Uterus (tissue), 2 donors: ENCODE measurements at regions not wholly inside any gene's neighbourhood (a gene's known extent, or its start where the extent isn't known, plus 50 kb on each side); places are given as distances from the start of the nearest gene placed in this dataset.

Experiments
- CTCF ChIP-seq, 4 experiments: fragments of 200-600 bp in 2 of 4; fragments of 450-650 bp in 2 of 4; sonication (generic) in 2 of 4; IDR thresholded peaks; one replicate each; pipeline ENCODE4 v1.5.1; 2016 to 2019; ENCODE audit warnings: antibody characterized with exemption in 4 of 4, mild to moderate bottlenecking in 2 of 4, moderate library complexity in 1 of 4
- POLR2A ChIP-seq, 2 donors: fragments of 450-650 bp; IDR thresholded peaks; one replicate each; pipeline ENCODE4 v1.6.1; 2016; ENCODE audit warnings: antibody characterized with exemption in 2 of 2, mild to moderate bottlenecking in 1 of 2, moderate library complexity in 1 of 2

- TF ChIP-seq CTCF (IDR thresholded peaks at IDR 0.05) (no peak), POLR2A (IDR thresholded peaks at IDR 0.05) (no peak)
These were observed 329.4 kb upstream of the SOX5 start for GRCh38 chr12:24278832-24279231.
